Endodermal cell (in vitro differentiated cells): ENCODE measurements at regions not wholly inside any gene's neighbourhood (a gene's known extent, or its start where the extent isn't known, plus 50 kb on each side); places are given as distances from the start of the nearest gene placed in this dataset.

ENCODE experiments used
- DNase-seq: peaks from one replicate; pipeline ENCODE4 v3.0.0-alpha.2; 2017
- H3K27ac ChIP-seq: 2 replicates; pipeline ENCODE4 v1.5.1; 2013; ENCODE audit warnings: mild to moderate bottlenecking, low read depth, low read length, moderate library complexity
- H3K27me3 ChIP-seq: 2 replicates; pipeline ENCODE4 v1.6.1; 2013; ENCODE audit warnings: mild to moderate bottlenecking, low read length, moderate library complexity; ENCODE audit not compliant: insufficient read depth, control insufficient read depth, poor library complexity, severe bottlenecking
- H3K36me3 ChIP-seq: 2 replicates; pipeline ENCODE4 v1.7.0; 2013; ENCODE audit warnings: mild to moderate bottlenecking, low read length, moderate library complexity; ENCODE audit not compliant: control insufficient read depth, insufficient read depth
- H3K4me1 ChIP-seq: one replicate; pipeline ENCODE4 v1.7.0; 2013; ENCODE audit warnings: low read length; ENCODE audit not compliant: control insufficient read depth, insufficient read depth
- H3K4me3 ChIP-seq: 2 replicates; pipeline ENCODE4 v1.5.1; 2013; ENCODE audit warnings: mild to moderate bottlenecking, low read length, moderate library complexity
- H3K9ac ChIP-seq: 2 replicates; pipeline ENCODE4 v1.6.1; 2013; ENCODE audit warnings: mild to moderate bottlenecking, low read length, moderate library complexity; ENCODE audit not compliant: poor library complexity, severe bottlenecking; ENCODE audit errors: extremely low read depth
- H3K9me3 ChIP-seq: 2 replicates; pipeline ENCODE4 v1.6.1; 2013; ENCODE audit warnings: mild to moderate bottlenecking, low read length, moderate library complexity; ENCODE audit not compliant: control insufficient read depth
- H3K27ac Mint-ChIP-seq: 2 replicates; pipeline ENCODE4 v1.8.0; 2020; ENCODE audit warnings: mixed read lengths
- H3K27me3 Mint-ChIP-seq: 2 replicates; pipeline ENCODE4 v1.8.0; 2021; ENCODE audit warnings: mild to moderate bottlenecking, mixed read lengths; ENCODE audit not compliant: insufficient read depth
- H3K36me3 Mint-ChIP-seq: 2 replicates; pipeline ENCODE4 v1.8.0; 2020; ENCODE audit warnings: low read depth, mixed read lengths
- H3K4me1 Mint-ChIP-seq: 2 replicates; pipeline ENCODE4 v1.8.0; 2020; ENCODE audit warnings: mixed read lengths
- H3K4me3 Mint-ChIP-seq: 2 replicates; pipeline ENCODE4 v1.8.0; 2020; ENCODE audit warnings: mild to moderate bottlenecking, moderate library complexity, mixed read lengths
- H3K9me3 Mint-ChIP-seq: 2 replicates; pipeline ENCODE4 v1.8.0; 2020; ENCODE audit warnings: mild to moderate bottlenecking, mixed read lengths
- WGBS, 2 experiments: methylation state at CpG; one replicate each; pipeline versions ENCODE4 v1.1.5 to v1.1.7; 2013; ENCODE audit warnings: missing lambda C conversion rate in 2 of 2, mixed read lengths in 1 of 2; ENCODE audit not compliant: insufficient coverage in 1 of 2, insufficient read length in 1 of 2; 5-methylcytosine and 5-hydroxymethylcytosine counted together
- TF ChIP-seq, protein P1 (sequence below): fragments of 200-600 bp; sonication (generic); conservative IDR thresholded peaks from 2 replicates; pipeline ENCODE4 v1.5.0; 2021; ENCODE audit warnings: antibody characterized with exemption, mild to moderate bottlenecking

- Histone ChIP-seq H3K9me3 (no peaks in the 10 kb centered on the region), H3K9ac (no peak overlapping the region), H3K27ac (peak overlapping the region; percentile 55), H3K4me1 (no peaks in the 10 kb centered on the region), H3K4me3 (no peak overlapping the region), H3K36me3 (no peaks in the 10 kb centered on the region), H3K27me3 (no peaks in the 10 kb centered on the region)
- Mint-ChIP-seq H3K4me3 (no peak overlapping the region), H3K27me3 (peaks cover 6% of the 10 kb centered on the region), H3K36me3 (no peaks in the 10 kb centered on the region), H3K27ac (no peak overlapping the region), H3K4me1 (peaks cover 19% of the 10 kb centered on the region), H3K9me3 (no peaks in the 10 kb centered on the region)
- TF ChIP-seq, protein P1, sequence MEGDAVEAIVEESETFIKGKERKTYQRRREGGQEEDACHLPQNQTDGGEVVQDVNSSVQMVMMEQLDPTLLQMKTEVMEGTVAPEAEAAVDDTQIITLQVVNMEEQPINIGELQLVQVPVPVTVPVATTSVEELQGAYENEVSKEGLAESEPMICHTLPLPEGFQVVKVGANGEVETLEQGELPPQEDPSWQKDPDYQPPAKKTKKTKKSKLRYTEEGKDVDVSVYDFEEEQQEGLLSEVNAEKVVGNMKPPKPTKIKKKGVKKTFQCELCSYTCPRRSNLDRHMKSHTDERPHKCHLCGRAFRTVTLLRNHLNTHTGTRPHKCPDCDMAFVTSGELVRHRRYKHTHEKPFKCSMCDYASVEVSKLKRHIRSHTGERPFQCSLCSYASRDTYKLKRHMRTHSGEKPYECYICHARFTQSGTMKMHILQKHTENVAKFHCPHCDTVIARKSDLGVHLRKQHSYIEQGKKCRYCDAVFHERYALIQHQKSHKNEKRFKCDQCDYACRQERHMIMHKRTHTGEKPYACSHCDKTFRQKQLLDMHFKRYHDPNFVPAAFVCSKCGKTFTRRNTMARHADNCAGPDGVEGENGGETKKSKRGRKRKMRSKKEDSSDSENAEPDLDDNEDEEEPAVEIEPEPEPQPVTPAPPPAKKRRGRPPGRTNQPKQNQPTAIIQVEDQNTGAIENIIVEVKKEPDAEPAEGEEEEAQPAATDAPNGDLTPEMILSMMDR = no peak
- no peak for DNase-seq
- 85 to 88% methylated on average over 9 to 10 of the region's 10 CpGs for WGBS, 2 experiments
Measured at GRCh38 chr4:181507180-181507835, 735.9 kb upstream of the TENM3 start.

- Histone ChIP-seq H3K4me1 (no peaks in the 10 kb centered on the region), H3K9ac (no peak overlapping the region), H3K4me3 (no peak overlapping the region), H3K36me3 (no peaks in the 10 kb centered on the region), H3K27me3 (no peaks in the 10 kb centered on the region), H3K9me3 (no peaks in the 10 kb centered on the region), H3K27ac (peak overlapping the region; percentile 59)
- Mint-ChIP-seq H3K4me1 (peaks cover 19% of the 10 kb centered on the region), H3K9me3 (no peaks in the 10 kb centered on the region), H3K27me3 (peaks cover 6% of the 10 kb centered on the region), H3K36me3 (no peaks in the 10 kb centered on the region), H3K4me3 (no peak overlapping the region), H3K27ac (no peak overlapping the region)
- no peak for DNase-seq
- 55 to 80% methylated on average over 6 of the region's 6 CpGs for WGBS, 2 experiments
- TF ChIP-seq, protein P1 = no peak
Measured at GRCh38 chr4:181507938-181508337, 735.3 kb upstream of the TENM3 start.

DNA sequence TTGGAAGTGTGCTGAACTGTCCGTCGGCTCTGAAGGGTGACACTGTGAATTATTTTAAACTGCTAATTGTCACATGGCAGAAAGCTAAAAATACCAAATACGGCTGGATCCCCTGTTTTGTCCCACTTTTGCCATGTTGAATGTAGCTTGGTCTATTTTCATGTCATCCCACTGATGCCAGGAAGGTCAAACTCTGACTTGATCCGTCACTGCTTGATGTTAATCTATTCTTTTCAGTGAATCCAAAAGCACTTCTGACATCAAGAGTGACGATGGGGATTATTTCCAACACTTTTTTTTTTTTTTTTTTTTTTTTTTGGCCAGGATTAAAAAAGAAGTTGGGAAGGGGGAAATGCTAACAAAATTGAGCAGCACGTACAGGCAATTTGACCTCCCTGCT lies 734.6 kb upstream of the TENM3 start:
- Histone ChIP-seq H3K36me3 (no peaks in the 10 kb centered on the region), H3K9me3 (no peaks in the 10 kb centered on the region), H3K27me3 (no peaks in the 10 kb centered on the region), H3K4me3 (no peak overlapping the region), H3K9ac (no peak overlapping the region), H3K27ac (peak overlapping the region; percentile 64), H3K4me1 (no peaks in the 10 kb centered on the region)
- no peak overlapping the region for H3K27ac Mint-ChIP-seq
- 70 to 83% methylated on average over 5 to 6 of the region's 6 CpGs for WGBS, 2 experiments
- no peaks in the 10 kb centered on the region for H3K36me3 Mint-ChIP-seq
- H3K4me1 Mint-ChIP-seq = peaks cover 20% of the 10 kb centered on the region
- H3K9me3 Mint-ChIP-seq = no peaks in the 10 kb centered on the region
- DNase-seq = no peak
- peaks cover 6% of the 10 kb centered on the region for H3K27me3 Mint-ChIP-seq
- TF ChIP-seq, protein P1 = no peak
- H3K4me3 Mint-ChIP-seq = no peak overlapping the region
